Psoas muscle (tissue), 7 donors: ENCODE measurements at regions not wholly inside any gene's neighbourhood (a gene's known extent, or its start where the extent isn't known, plus 50 kb on each side); places are given as distances from the start of the nearest gene placed in this dataset.

Experiments used
- ATAC-seq, 4 donors: fragments of 200-7000 bp; cut with Tn5 transposase; one replicate each; pipeline ENCODE4 v1.9.1; 2020; ENCODE audit warnings: moderate library complexity in 3 of 4, mild to moderate bottlenecking in 2 of 4
- DNase-seq, 2 donors: peaks; one replicate each; pipeline ENCODE4 v3.0.0-alpha.2; 2020
- H3K27ac ChIP-seq: fragments of 200-600 bp; one replicate; pipeline ENCODE4 v1.8.0; 2022
- H3K27me3 ChIP-seq, 3 donors: fragments of 200-600 bp in 1 of 3; one replicate each; pipeline versions ENCODE4 v1.6.1 to v1.8.0; 2013 to 2022; ENCODE audit warnings: low read length in 2 of 3, mild to moderate bottlenecking in 2 of 3, moderate library complexity in 1 of 3; ENCODE audit not compliant: insufficient read depth in 3 of 3
- H3K36me3 ChIP-seq, 2 donors: fragments of 200-600 bp in 1 of 2; one replicate each; pipeline versions ENCODE4 v1.6.1 to v1.8.0; 2013 to 2022; ENCODE audit warnings: low read depth in 1 of 2, mild to moderate bottlenecking in 1 of 2, moderate library complexity in 1 of 2; ENCODE audit not compliant: insufficient read depth in 1 of 2
- H3K4me1 ChIP-seq: fragments of 200-600 bp; one replicate; pipeline ENCODE4 v1.8.0; 2022
- H3K4me3 ChIP-seq: fragments of 200-600 bp; one replicate; pipeline ENCODE4 v1.8.0; 2022; ENCODE audit warnings: mild to moderate bottlenecking
- H3K9me3 ChIP-seq: fragments of 200-600 bp; one replicate; pipeline ENCODE4 v1.8.0; 2022
- CTCF ChIP-seq: fragments of 200-600 bp; IDR thresholded peaks from one replicate; pipeline ENCODE4 v1.8.0; 2022; ENCODE audit warnings: antibody characterized with exemption
- WGBS, 3 donors: extraction: QIAGEN DNeasy Blood & Tissue Kit; methylation state at CpG; one replicate each; pipeline versions ENCODE4 v1.1.6 to v1.1.7; 2013; 5-methylcytosine and 5-hydroxymethylcytosine counted together
- intact Hi-C, 2 donors: fragments of 100-400 bp; cut with DNase I; formaldehyde crosslinking; loops; one replicate each; pipeline versions ENCODE4 v1.11.0 to v1.14.2; 2022
- donor health status: healthy with polysubstance abuse.
- donor health status: DM: no; HTN: no; CAD: no; lungs with moderate emphysema.
- donor health status: Bipolar disorder and iron deficiency.
- donor health status: healthy.
- donor health status: DM: yes; HTN: yes; CAD: no.
- donor health status: DM: no; HTN: no; CAD: no.
- donor health status: DM: yes; HTN: yes; CAD: no.

GRCh38 chr21:39033878-39034589 is 149.2 kb downstream of the PSMG1 start:
- Histone ChIP-seq H3K27me3 (no peaks in the 10 kb centered on the region), H3K4me3 (no peak overlapping the region), H3K4me1 (no peaks in the 10 kb centered on the region), H3K27ac (no peak overlapping the region), H3K36me3 (no peaks in the 10 kb centered on the region), H3K9me3 (no peaks in the 10 kb centered on the region)
- TF ChIP-seq CTCF = no peak
- intact Hi-C loops = no loop called here
- no peak for DNase-seq
- ATAC-seq = peak in 1 of 4 donors; percentile 17
- WGBS, 3 donors = 73 to 79% (median 78%) methylated on average over 22 of the region's 22 CpGs

GRCh38 chr21:39029900-39030884 is 153.1 kb downstream of the PSMG1 start:
- H3K27ac ChIP-seq = no peak overlapping the region
- WGBS, 3 donors = 80 to 81% (median 80%) methylated on average over 14 of the region's 14 CpGs
- ATAC-seq (no peak), DNase-seq (no peak)
- intact Hi-C loops = loop anchor here in 1 of 2 donors (10.0 kb wide), 1 partner anchor 295 kb away; no protein-coding TSS in a partner anchor
- no peaks in the 10 kb centered on the region for H3K9me3 ChIP-seq
- no peak for TF ChIP-seq CTCF
- no peak overlapping the region for H3K4me3 ChIP-seq
- no peaks in the 10 kb centered on the region for H3K27me3 ChIP-seq
- no peaks in the 10 kb centered on the region for H3K36me3 ChIP-seq
- H3K4me1 ChIP-seq = no peaks in the 10 kb centered on the region

DNA sequence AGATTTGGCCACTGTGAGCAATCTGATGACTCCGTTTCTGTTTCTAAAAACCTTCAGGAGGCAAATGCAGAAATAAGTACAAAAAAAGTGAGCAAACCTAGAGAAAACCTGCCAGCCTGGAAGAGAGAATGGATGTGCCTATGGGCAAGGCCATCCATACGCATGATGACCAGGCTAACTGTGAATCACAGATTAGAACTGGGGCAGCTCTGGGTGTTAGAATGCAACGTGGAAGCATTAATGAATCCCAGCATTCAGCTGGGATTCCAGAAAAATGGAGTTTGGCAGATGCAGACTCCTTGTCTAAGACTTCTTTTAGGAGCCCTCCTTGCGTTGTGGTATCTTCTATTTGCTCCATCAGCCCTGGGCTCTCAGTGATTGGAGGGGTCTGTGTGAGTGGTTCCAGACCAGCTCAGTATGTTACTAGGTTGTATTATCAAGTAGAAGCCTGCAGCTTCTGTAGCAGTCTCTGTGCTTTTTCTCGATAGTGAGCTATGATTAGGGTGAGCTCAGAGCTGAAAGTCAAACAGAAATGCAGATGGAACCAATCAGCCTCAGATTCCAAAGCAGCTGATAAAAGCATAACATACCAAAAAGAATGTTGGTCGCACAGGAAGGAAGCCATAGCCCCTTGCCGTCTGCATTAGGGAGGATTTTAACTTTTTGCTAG is 154.0 kb downstream of the PSMG1 start:
- H3K4me1 ChIP-seq = no peaks in the 10 kb centered on the region
- TF ChIP-seq CTCF = no peak
- DNase-seq (no peak), ATAC-seq (no peak)
- H3K9me3 ChIP-seq = no peaks in the 10 kb centered on the region
- H3K36me3 ChIP-seq = no peaks in the 10 kb centered on the region
- no peak overlapping the region for H3K4me3 ChIP-seq
- intact Hi-C loops = loop anchor here in 1 of 2 donors (10.0 kb wide), 1 partner anchor 294 kb away; no protein-coding TSS in a partner anchor
- no peaks in the 10 kb centered on the region for H3K27me3 ChIP-seq
- 74 to 85% (median 76%) methylated on average over 7 of the region's 7 CpGs for WGBS, 3 donors
- H3K27ac ChIP-seq = no peak overlapping the region

DNA sequence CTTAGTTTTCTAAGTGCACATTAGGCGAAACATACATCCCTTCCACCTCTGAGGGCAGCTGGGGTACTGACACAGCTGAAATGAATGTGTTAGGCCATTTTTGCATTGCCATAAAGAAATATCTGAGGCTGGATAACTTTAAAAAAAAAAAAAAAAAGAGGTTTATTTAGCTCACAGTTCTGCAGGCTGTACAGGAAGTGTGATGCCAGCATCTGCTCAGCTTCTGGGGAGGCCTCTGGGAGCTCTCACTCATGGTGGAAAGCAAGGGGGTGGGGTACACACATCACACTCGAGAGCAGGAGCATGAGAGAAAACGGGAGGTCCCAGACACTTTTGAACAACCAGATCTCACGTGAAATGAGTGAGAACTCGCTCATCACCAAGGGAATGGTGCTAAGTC is 158.1 kb downstream of the PSMG1 start:
- no peaks in the 10 kb centered on the region for H3K27me3 ChIP-seq
- H3K4me1 ChIP-seq = peaks cover 15% of the 10 kb centered on the region
- no peaks in the 10 kb centered on the region for H3K36me3 ChIP-seq
- no peak for ATAC-seq
- no peaks in the 10 kb centered on the region for H3K9me3 ChIP-seq
- intact Hi-C loops = loop anchor here in 1 of 2 donors (10.0 kb wide), 1 partner anchor 290 kb away; no protein-coding TSS in a partner anchor
- no peak for TF ChIP-seq CTCF
- WGBS, 3 donors = 87 to 97% (median 95%) methylated on average over 5 of the region's 5 CpGs
- no peak overlapping the region for H3K27ac ChIP-seq
- no peak overlapping the region for H3K4me3 ChIP-seq
- DNase-seq = no peak
